SH-SY5Y (cell line): ENCODE measurements at regions not wholly inside any gene's neighbourhood (a gene's known extent, or its start where the extent isn't known, plus 50 kb on each side); places are given as distances from the start of the nearest gene placed in this dataset.

Experiments
- GATA2 ChIP-seq: IDR thresholded peaks from 2 replicates; pipeline ENCODE4 v1.6.1; 2011; ENCODE audit warnings: mild to moderate bottlenecking, low read depth, low read length
- GATA3 ChIP-seq: IDR thresholded peaks from 2 replicates; pipeline ENCODE4 v1.6.1; 2011; ENCODE audit warnings: low read depth, mild to moderate bottlenecking, low read length, moderate library complexity

- TF ChIP-seq GATA3 (no peak), GATA2 (no peak)
Observed at GRCh38 chr7:81211204-81211933, 292.5 kb upstream of the SEMA3C start.

GRCh38 chr7:81210137-81211064 lies 291.6 kb upstream of the SEMA3C start:
- TF ChIP-seq GATA2, result no peak

- TF ChIP-seq GATA2 (no peak), GATA3 (no peak)
Observed at GRCh38 chr7:81209059-81209458, 290.2 kb upstream of the SEMA3C start.

- TF ChIP-seq GATA2 (no peak), GATA3 (no peak)
Observed at GRCh38 chr7:81207801-81208200, 288.9 kb upstream of the SEMA3C start.

- no peak for TF ChIP-seq GATA2
- no peak for TF ChIP-seq GATA3
Observed at GRCh38 chr7:81206667-81207360, 288.0 kb upstream of the SEMA3C start.

GRCh38 chr7:81206217-81206616 lies 287.4 kb upstream of the SEMA3C start:
- TF ChIP-seq GATA3, result no peak
- no peak for TF ChIP-seq GATA2

- no peak for TF ChIP-seq GATA2
- TF ChIP-seq GATA3, result no peak
Observed at GRCh38 chr7:81201188-81201587, 282.3 kb upstream of the SEMA3C start.

GRCh38 chr7:81198766-81199165 lies 279.9 kb upstream of the SEMA3C start:
- no peak for TF ChIP-seq GATA2
- TF ChIP-seq GATA3, result no peak

GRCh38 chr7:81197266-81197665 lies 278.4 kb upstream of the SEMA3C start:
- TF ChIP-seq GATA2 (no peak), GATA3 (no peak)

GRCh38 chr7:81195033-81195432 lies 276.2 kb upstream of the SEMA3C start:
- TF ChIP-seq GATA2, result no peak

GRCh38 chr7:81190997-81191768 lies 272.3 kb upstream of the SEMA3C start:
- no peak for TF ChIP-seq GATA3
- no peak for TF ChIP-seq GATA2

GRCh38 chr7:81187753-81188152 lies 268.9 kb upstream of the SEMA3C start:
- TF ChIP-seq GATA2 (no peak), GATA3 (no peak)

GRCh38 chr7:81186691-81187090 lies 267.8 kb upstream of the SEMA3C start:
- TF ChIP-seq GATA2 (no peak), GATA3 (no peak)

- TF ChIP-seq GATA2 (no peak), GATA3 (no peak)
Observed at GRCh38 chr7:81185072-81185471, 266.2 kb upstream of the SEMA3C start.
